Endothelial cell of umbilical vein (primary cell): ENCODE measurements at regions not wholly inside any gene's neighbourhood (a gene's known extent, or its start where the extent isn't known, plus 50 kb on each side); places are given as distances from the start of the nearest gene placed in this dataset.

ENCODE experiments used
- CTCF ChIP-seq, 2 donors: IDR thresholded peaks; 1 replicate in 1 of 2; 2 replicates in 1 of 2; pipeline ENCODE4 v1.5.1; 2011; ENCODE audit warnings: low read length in 2 of 2, mild to moderate bottlenecking in 2 of 2, moderate library complexity in 2 of 2, control low read depth in 1 of 2, inconsistent platforms in 1 of 2, low read depth in 1 of 2; ENCODE audit not compliant: insufficient read depth in 1 of 2; ENCODE audit errors: extremely low read depth in 1 of 2
- EZH2 ChIP-seq: IDR thresholded peaks from 2 replicates; pipeline ENCODE4 v1.6.1; 2012; ENCODE audit warnings: borderline replicate concordance, low read depth, mild to moderate bottlenecking, moderate library complexity, low read length, inconsistent platforms; ENCODE audit not compliant: severe bottlenecking
- FOS ChIP-seq: IDR thresholded peaks from 2 replicates; pipeline ENCODE4 v1.6.1; 2011; ENCODE audit warnings: mild to moderate bottlenecking, low read length, moderate library complexity, borderline replicate concordance; ENCODE audit not compliant: insufficient read depth
- GATA2 ChIP-seq: IDR thresholded peaks from 2 replicates; pipeline ENCODE4 v1.7.0; 2011; ENCODE audit warnings: low read depth, mild to moderate bottlenecking, moderate library complexity, mixed read lengths, low read length; ENCODE audit not compliant: insufficient read length, insufficient read depth
- JUN ChIP-seq: IDR thresholded peaks from 2 replicates; pipeline ENCODE4 v1.6.1; 2011; ENCODE audit warnings: borderline replicate concordance, low read depth; ENCODE audit not compliant: insufficient read length, insufficient read depth
- MAX ChIP-seq: IDR thresholded peaks from 2 replicates; pipeline ENCODE4 v1.6.1; 2011; ENCODE audit not compliant: insufficient read depth, insufficient read length
- MYC ChIP-seq: IDR thresholded peaks from one replicate; pipeline ENCODE4 v1.6.1; 2011; ENCODE audit warnings: mild to moderate bottlenecking, low read depth, low read length
- POLR2A ChIP-seq: IDR thresholded peaks from 2 replicates; pipeline ENCODE4 v1.6.1; 2012; ENCODE audit warnings: low read depth, mild to moderate bottlenecking, control low read depth, low read length
- POLR2AphosphoS5 ChIP-seq: IDR thresholded peaks from 2 replicates; pipeline ENCODE4 v1.6.1; 2012; ENCODE audit warnings: low read depth, mild to moderate bottlenecking, control low read depth, low read length, moderate library complexity; ENCODE audit not compliant: insufficient read depth

GRCh38 chr4:184940500-184940899 is 77.8 kb upstream of the HELT start:
- TF ChIP-seq MAX (no peak), CTCF (IDR thresholded peaks at IDR 0.05; ENCODE audit: extremely low read depth in 1 of 2, insufficient read depth in 1 of 2, low read depth in 1 of 2, low read length in 2 of 2) (no peak), POLR2A (no peak), MYC (no peak), JUN (no peak), POLR2AphosphoS5 (no peak), FOS (no peak), EZH2 (no peak), GATA2 (no peak)
